UCSD-AML1 (cell line): ENCODE measurements at regions not wholly inside any gene's neighbourhood (a gene's known extent, or its start where the extent isn't known, plus 50 kb on each side); places are given as distances from the start of the nearest gene placed in this dataset.

Experiments
- DNase-seq: peaks from one replicate; lab custom pipeline; 2025; ENCODE audit not compliant: unreplicated experiment; lab: John Stamatoyannopoulos, UW

DNA sequence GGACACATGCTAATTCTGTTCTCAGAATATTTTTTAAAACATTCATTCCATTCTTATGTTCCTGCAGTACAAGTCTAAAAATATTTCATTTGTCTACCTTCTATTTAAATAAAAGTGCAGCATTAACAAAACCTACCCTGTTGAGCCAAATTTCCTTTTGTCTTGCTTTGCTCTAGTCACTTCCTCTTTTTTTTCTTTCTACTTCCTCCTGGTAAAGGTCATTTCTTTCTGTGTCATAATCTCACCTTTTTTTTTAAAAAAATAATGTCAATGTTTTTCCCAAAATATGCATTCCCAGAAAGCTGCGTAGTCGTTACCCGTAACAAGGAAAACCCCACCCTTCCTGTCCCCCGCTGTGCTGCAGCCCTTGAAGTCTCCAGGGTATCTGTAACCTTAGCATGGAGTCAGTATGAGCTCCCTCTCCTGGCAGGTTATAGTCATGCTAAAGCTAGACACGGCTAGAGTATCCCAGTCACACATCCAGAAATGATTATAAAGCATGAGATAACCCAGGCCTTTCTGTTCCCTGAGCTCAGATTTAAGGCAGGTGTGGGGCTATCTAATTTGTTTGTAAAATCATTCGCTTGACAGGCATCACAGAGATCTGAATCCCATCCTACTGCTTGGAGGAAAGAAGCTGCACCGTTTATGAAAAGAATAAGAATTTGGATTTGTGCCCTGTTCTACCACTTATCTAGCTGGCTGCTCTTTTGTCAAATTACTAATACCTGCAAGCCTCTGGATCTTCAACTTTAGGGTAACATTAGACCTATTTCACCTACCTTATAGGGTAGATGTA, 51.1 kb upstream of the EED start:
- DNase-seq, result peak; percentile 55

DNA sequence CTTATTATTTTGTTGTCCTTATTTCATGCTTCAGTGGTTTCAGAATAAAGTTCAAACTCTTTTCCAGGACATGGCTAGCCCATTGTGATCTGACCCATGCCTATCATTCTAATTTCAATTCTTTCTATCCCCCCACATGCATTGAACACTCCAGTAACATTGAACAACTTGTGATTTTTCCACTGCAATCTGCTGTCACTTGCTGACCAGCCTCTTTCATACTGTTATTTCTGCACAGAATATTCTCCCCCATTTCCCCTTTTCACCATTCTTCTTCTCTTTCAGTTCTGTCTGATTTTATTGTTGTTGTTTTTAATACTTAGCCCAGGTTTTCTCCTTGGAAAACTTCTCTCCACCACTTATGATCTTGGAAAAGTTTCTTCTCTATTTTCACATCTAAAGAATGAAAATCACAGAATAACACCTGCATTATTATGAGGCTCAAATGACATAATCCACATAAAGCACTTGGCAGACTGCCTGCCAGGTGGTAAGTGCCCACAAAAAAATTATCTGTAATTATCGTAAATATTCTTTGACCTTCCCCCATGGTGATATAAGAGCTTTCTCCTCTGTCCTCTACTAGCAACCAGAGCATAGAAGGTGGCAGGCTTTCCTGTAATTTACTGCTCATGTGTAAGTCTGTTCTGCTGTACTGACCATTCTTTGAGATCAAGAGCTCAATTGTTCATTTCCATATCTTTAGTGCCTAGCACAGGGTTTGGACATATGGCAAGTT, 51.9 kb upstream of the EED start:
- DNase-seq, result no peak

DNA sequence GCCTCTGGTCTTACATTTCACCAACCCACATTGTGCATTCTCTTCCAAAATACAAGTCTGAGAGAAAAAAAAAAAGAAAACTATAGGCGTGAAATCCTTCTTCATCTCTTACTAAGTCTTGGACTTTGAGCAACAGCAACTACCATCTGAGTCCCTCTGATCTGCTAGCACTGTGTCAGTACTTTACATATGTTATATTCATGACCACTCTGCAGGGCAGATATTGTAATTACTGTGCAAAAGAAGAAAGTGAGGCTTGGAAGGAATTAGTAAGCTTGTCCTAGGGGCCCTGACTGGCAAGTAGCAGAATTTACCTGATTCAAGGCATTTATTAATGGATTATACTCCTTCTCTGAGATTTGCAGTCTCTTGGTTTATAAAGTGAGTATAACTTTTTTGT, 52.7 kb upstream of the EED start:
- DNase-seq, result no peak

DNA sequence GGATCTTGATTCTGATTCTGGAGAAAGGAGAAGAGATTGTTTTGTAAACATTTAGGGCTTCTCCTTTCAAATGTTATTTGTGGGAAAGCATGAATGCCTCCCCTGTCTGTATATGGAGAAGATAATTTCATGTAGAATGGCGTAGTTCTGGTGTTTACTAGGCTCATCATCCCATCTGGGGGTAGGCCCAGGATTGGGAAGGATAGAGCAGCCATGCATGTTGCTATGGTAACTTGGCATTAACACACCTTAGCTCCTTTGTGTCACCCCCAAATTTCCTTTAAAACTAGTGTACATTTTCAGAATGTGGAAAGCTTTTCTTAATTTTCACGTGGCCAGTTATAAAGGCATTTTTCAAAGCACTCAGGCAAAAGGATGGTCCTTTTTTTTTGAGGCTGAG, 57.5 kb upstream of the EED start:
- DNase-seq, result no peak

DNA sequence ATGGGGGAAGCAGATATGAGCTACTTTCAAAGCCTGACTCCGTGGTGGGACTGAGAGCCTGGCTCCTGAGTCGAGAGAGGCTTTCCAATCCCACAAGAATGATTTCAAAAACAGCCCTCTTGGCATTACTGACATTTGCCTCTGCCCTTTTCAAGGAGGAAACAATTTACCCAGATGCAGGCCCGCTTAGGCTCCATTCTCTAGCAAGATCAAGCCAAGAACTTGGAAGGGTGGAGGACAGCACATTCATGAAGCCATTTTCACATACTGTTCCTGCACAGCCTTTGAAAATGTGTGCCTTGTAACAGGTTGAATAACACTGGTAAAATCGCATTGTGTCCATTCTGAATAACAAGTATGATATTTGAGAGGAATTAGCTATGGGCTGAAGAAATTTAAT, 58.2 kb upstream of the EED start:
- no peak for DNase-seq

DNA sequence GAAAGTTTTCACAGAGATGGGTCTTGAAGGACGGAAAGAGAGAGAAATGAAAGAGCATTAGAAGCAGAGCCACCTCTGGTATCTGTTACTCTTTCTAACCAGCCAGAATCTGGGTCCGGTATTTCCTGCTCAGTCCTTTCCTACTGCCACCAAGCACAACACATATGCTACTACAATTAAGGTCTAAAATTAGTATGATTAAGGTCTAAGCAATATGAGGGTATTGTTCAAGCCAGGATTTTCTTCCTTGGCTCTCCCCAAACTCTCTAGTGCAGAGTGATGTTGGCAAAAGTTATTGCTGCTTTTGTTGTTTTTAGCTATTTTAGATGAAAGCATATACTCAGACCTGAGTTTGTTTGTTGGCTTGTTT, 59.2 kb upstream of the EED start:
- DNase-seq, result no peak

DNA sequence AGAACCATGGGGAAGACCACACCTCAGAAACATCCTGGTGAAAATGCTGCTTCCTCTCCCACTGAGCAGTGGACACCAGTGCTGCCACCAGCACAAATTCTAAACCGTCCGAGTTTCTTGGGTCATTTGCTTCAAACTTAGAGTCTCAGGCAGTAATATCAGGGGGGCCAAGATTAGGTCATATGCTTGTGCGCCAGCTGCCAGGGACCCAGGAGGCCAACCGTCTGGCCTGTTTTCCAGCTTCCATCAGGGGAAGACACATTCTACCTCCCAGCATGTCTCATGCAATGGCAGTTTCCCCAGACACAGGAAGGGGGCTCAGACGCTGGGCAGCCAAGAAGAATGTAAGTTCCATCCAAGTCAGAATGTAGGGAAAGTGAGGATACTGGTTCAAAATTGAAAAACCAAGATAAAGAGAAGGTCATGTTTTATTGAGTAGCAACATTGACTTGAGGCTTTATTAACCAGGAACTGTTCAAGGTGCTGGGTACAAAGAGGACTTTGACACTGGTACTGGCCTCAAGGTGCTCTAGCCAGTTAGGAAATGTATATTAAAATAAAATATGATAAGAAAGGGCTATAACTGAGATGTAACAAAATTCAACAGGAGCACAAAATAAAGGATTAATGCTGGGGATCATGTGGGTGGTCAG, 59.7 kb upstream of the EED start:
- DNase-seq, result no peak

DNA sequence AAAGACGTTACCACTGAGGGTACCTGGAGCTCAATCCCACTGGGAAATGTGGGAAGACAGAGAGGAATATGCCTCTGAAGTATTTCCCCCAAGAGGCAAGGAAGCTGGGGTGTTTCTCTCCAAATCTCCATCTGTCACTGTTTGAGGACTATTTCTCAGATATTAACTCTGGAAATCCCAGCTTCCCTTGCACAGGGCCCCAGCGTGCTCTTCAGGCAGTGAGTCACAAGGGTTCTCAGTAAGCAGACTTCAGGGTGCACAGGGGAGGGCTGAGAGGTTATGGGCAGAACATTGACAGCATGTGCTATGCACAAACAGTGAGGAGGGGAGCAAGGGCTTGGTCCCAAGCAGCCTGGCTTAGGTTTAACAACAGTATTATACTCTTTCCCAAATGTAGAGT, 60.9 kb upstream of the EED start:
- no peak for DNase-seq

DNA sequence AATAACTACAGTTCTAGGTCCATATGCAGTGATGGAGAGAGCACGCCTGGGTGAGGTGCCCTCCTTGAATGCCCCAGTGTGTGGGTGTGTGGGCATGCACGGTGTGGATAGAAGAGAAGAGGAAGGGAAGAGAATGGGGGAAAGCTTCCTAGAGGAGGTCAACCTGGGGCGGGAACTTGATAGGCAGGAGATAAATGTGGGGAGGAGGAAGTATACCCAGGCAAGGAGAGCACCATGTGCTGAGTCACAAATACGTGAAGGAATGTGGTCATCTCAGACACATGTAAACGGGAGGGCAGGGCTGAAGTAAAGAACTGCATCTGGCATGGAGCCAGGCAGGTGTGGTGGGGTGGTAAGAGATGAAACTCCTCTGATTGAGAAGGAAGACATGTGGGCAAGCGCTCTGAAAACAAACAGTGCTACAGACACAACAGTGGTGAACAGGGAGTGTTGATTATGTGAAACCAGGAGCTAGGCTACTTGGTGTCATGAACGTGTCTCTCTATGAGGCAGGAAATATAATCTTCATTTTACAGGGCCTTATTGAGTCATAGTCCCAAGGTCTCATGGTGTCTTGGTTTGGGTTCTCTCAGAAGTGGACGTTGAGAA, 61.5 kb upstream of the EED start:
- no peak for DNase-seq

DNA sequence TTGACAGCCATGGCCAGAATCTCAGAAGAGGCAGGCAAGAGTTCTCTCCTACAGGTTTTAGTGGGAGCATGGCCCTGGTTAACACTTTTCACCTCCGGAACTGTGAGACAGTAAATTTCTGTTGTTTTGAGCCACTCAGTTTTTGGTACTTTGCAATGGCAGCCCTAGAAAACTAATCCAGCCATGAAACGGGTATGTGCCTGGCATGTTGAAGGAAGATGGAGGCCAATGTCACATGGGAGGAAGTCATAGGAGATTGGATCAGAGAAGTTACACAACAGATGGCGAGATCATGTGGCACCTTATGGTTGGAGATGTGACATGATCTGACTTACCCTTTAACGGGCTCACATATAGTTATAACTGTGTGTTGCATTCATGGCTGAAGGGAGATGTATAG, 63.2 kb upstream of the EED start:
- no peak for DNase-seq

DNA sequence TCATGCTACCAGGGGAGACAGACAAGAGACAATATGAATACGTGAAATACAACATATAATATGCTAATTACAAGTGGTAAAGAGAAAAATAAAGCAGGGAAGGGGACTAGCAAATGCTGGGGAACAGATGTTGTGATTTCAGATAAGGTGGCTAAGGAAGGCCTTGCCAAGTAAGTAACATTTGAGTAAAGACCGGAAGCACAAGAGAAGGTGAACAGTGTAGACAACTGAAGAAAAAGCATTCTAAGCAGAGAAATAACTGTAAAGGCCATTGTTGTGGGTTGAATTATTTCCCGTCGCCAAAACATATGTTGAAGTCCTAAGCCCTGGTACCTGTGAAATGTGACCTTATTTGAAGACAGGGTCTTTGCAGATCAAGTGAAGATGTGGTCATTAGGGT, 63.7 kb upstream of the EED start:
- DNase-seq, result no peak

DNA sequence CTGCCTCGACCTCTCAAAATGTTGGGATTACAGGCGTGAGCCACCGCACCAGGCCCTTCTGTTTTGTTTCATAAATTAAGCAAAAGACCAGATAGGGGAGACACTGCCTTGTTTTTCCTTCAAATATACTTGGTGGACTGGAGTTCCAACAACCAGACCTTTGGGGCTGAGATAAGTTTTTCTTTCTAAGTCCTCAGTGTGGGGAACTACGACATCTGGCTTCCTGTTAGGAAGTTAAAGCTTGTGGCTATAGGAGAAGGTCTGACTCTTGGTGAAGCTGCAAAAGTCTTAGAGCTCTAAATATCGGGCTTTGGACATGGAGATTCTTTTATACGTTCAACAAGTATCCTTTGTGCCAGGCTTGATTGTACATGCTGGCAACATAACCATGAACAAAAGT, 64.1 kb upstream of the EED start:
- no peak for DNase-seq

DNA sequence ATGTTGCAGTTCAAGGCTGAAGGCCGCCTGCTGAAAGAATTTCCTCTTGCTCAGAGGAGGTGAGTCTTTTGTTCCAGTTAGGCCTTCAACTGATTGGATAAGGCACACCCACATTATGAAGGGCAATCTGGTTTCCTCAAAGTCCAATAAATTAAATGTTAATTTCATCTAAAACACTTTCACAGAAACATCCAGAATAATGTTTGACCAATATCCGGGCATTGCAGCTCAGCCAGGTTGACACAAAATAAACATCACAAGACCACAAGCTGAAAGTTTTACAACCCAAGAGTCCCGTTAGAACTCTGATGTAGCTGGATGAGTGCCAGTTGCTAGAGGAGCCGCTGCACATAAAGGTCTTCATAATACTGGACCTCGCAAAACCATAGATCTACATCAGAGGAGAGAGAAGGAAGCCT, 64.9 kb upstream of the EED start:
- DNase-seq, result no peak

DNA sequence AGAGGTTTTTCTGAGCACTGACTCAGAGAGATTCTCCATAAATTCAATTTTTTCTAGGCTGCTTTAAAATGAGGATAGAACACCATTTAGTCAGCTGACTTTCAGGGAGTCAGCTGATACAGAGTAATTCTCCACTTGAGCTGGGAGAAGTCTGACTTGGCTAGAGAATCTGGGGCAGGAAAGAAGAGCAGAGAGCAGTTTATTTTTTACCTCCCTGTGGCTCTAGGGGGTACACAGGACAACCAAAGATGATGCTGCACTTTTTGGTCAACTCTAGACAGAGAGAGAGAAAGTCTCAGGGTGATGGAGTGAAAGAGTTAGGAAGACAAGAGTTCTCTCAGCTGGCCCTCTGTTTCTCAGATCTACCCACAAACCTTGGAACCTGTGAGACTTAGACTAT, 67.3 kb upstream of the EED start:
- DNase-seq, result no peak

DNA sequence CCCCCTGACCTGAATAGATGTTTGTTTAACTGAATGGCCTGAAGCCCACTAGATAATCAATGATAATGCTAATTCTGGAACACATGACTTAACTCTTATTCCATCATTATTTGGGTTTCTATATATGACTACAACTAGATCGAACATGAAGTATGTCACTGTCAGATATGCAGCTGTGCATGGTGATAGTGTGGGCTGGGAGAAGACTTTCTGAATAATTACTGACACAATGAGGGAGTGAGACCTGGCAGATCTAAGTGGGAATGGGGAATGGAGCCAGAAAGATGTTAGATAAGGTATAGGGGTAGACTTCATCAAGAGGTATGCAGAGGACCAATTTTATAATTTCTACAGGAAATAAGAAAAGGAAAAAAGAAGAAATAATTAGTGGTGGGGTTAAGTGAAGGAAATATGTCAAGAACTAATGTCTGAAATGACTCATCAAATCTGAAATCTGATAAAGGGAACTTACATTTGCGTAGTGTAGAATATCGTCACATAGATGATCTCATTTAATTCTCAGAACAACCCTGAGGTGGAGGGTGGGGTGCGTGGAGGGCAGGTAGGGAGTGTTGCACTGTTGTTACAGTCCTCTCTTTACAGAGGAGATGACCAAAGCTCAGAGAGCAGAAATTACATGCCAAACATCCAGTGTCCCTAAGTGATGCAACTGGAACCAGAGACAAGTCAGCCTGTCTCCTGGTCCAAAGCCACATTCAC, 68.2 kb upstream of the EED start:
- DNase-seq, result peak; percentile 18

DNA sequence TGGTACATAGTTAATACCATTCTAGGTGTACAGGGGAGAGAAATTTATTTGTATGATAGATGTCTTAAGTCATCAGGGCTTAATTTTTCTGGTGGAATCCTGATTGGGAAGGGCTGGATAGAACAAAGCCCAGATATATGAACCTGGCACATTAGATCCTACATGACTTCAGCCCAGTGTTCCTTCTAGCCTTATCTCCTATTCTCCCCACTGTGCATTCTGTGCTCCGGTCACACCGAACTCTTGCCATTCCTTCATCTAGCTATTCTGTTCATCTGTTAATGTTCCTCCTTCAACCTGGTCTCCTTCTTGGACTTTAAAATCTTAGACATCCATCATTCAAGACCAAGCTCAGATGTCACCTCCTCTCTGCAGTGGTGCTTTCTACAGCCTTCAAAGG, 68.9 kb upstream of the EED start:
- DNase-seq, result no peak

DNA sequence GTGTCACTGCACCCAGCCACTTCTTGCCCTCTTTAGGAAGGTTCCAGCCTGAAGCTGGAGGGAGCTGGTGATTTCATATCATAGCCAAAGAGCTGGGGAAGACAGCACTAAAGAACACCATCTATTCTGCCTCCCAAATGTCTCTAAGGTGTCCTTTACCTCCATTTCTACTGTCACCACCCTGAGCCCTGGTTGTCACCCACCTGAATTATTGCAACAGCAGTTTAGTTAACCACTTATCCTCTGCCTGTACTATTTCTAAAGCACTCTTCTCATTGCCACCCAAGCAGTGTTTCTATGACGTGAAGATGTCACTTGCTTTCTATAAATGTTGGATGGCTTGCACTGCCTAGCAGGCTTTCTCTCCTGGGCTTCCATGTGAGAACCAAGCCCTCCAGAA, 69.4 kb upstream of the EED start:
- no peak for DNase-seq

DNA sequence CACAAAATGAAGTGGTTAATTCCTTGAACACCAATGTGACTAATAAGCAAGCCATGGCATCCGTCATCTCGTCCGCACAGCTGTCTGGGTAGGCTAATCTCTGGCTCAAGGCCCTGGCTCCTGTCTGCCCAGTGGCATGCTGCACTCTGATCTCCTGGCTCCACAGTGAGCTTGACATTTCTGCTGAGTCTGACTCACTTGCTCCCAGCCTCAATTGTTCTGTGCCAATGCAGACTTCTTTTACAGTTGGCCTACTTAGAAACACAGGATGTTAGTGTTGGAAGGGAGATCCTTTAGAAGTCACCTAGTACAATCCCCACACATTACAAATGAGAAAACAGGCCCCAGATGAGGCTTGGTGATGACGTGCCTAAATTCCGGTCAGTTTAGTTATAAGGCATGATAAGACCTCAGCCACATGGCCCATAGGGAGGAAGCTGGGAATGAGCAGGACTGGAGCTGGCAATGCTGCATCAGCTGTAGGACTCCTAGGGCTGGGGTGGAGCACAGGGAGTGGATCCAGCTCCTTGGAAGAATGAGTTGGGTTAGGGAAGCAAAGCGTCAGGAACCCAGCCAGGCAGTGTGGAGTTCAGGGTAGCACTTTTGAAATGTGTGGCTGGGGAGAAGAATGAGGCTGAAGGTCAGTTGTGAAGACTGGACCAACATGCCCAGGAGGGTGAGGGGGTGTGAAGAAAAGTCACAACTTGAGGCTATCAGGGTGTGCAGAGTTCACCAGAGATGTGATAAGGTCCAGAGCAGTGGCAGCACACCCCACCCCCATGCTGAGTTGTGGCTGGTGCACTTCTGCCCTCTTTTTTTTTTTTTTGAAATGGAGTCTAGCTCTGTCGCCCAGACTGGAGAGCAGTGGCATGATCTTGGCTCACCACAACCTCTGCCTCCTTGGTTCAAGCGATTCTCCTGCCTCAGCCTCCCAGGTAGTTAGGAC, 70.2 kb upstream of the EED start:
- DNase-seq, result no peak

DNA sequence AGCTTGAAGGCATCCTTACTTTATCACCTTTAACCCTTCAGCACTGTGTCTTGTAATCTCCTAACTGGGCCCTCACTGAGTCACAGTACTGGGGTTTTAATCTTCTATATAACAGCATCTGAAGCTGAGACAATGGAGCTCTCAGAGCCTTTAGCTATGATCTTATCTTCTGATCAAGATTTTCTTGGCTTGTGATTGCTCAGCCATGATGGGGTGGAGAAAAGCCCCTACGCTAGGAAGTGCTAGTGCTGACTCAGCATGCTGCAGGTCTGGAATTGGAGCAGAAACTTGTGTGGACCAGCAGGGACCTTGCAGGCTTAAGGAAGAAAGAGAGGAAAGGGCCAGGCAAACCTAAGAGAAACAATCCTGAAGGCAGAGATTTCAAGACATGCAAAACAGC, 71.7 kb upstream of the EED start:
- DNase-seq, result no peak

DNA sequence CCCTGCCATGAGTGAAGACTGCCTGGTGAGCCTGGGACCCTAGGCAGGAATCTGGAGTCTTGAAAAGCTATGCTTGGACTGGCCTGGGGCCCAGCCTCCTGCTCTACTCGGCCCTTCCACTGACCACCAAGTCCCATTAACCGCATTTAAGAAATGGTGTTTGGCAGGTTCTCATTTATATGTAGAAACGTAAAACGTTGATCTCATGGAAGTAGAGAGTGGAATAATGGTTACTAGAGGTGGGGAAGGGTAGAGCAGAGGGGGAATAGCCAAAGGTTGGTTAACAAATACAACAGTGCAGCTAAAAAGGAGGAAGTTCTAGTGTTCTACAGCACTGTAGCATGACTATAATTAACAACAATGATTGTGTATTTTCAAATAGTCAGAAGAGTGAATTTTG, 72.9 kb upstream of the EED start:
- no peak for DNase-seq
